ENCODE measurements at regions not wholly inside any gene's neighbourhood (a gene's known extent, or its start where the extent isn't known, plus 50 kb on each side); places are given as distances from the start of the nearest gene placed in this dataset.

GRCh38 chr13:40480915-40481516, 185.4 kb downstream of the FOXO1 start:
- ChIA-PET CTCF (no interaction called here), POLR2A (no interaction called here)
- no peak for TF ChIP-seq NFRKB (IDR thresholded peaks at IDR 0.05)
- TF ChIP-seq ARNT (IDR thresholded peaks at IDR 0.05): no peak
- no peak for TF ChIP-seq SUZ12 (IDR thresholded peaks at IDR 0.05)
- TF ChIP-seq ZNF384 (IDR thresholded peaks at IDR 0.05): no peak
- no peak for TF ChIP-seq LEF1 (IDR thresholded peaks at IDR 0.05; ENCODE audit: borderline replicate concordance)
- no peak for TF ChIP-seq TARDBP (IDR thresholded peaks at IDR 0.05)
- TF ChIP-seq CTBP1 (IDR thresholded peaks at IDR 0.05; ENCODE audit: borderline replicate concordance): no peak
- TF ChIP-seq PKNOX1 (IDR thresholded peaks at IDR 0.05): no peak
- no peak for TF ChIP-seq FOXA1 (IDR thresholded peaks at IDR 0.05)
- no peak for TF ChIP-seq HDGF (IDR thresholded peaks at IDR 0.05; ENCODE audit: borderline replicate concordance)
- TF ChIP-seq FOXK2 (IDR thresholded peaks at IDR 0.05): no peak
- no peak for TF ChIP-seq FOXM1 (IDR thresholded peaks at IDR 0.05; ENCODE audit: borderline replicate concordance)
- TF ChIP-seq BHLHE40 (IDR thresholded peaks at IDR 0.05; ENCODE audit: borderline replicate concordance): no peak
- TF ChIP-seq SP1 (IDR thresholded peaks at IDR 0.05): no peak
- TF ChIP-seq ELF4 (IDR thresholded peaks at IDR 0.05): no peak
- TF ChIP-seq L3MBTL2 (conservative IDR thresholded peaks at IDR 0.05): no peak
- DNase-seq (ENCODE audit: extremely low spot score): no peak

- TF ChIP-seq PKNOX1 (IDR thresholded peaks at IDR 0.05) (no peak), SUZ12 (IDR thresholded peaks at IDR 0.05) (no peak), NFRKB (IDR thresholded peaks at IDR 0.05) (no peak), BHLHE40 (IDR thresholded peaks at IDR 0.05; ENCODE audit: borderline replicate concordance) (no peak), L3MBTL2 (conservative IDR thresholded peaks at IDR 0.05) (no peak)
- CTCF ChIA-PET: no interaction called here
- DNase-seq (ENCODE audit: extremely low spot score): no peak
- POLR2A ChIA-PET: no interaction called here
Measured at GRCh38 chr13:40483601-40484000, 182.8 kb downstream of the FOXO1 start.

- TF ChIP-seq CTBP1 (IDR thresholded peaks at IDR 0.05; ENCODE audit: borderline replicate concordance) (no peak), PKNOX1 (IDR thresholded peaks at IDR 0.05) (no peak), ZNF384 (IDR thresholded peaks at IDR 0.05) (no peak), HDGF (IDR thresholded peaks at IDR 0.05; ENCODE audit: borderline replicate concordance) (no peak), SP1 (IDR thresholded peaks at IDR 0.05) (no peak), BHLHE40 (IDR thresholded peaks at IDR 0.05; ENCODE audit: borderline replicate concordance) (no peak), FOXM1 (IDR thresholded peaks at IDR 0.05; ENCODE audit: borderline replicate concordance) (no peak), ELF4 (IDR thresholded peaks at IDR 0.05) (no peak), FOXK2 (IDR thresholded peaks at IDR 0.05) (no peak), SUZ12 (IDR thresholded peaks at IDR 0.05) (no peak), LEF1 (IDR thresholded peaks at IDR 0.05; ENCODE audit: borderline replicate concordance) (no peak), FOXA1 (IDR thresholded peaks at IDR 0.05) (no peak), NFRKB (IDR thresholded peaks at IDR 0.05) (no peak), TARDBP (IDR thresholded peaks at IDR 0.05) (no peak), L3MBTL2 (conservative IDR thresholded peaks at IDR 0.05) (no peak), ARNT (IDR thresholded peaks at IDR 0.05) (no peak)
- POLR2A ChIA-PET: no interaction called here
- DNase-seq (ENCODE audit: extremely low spot score): no peak
- CTCF ChIA-PET: no interaction called here
Measured at GRCh38 chr13:40484101-40484800, 182.2 kb downstream of the FOXO1 start.

- no peak for DNase-seq (ENCODE audit: extremely low spot score)
- POLR2A ChIA-PET: no interaction called here
- no peak for TF ChIP-seq ELF4 (IDR thresholded peaks at IDR 0.05)
- TF ChIP-seq L3MBTL2 (conservative IDR thresholded peaks at IDR 0.05): no peak
- no peak for TF ChIP-seq ARNT (IDR thresholded peaks at IDR 0.05)
- TF ChIP-seq TARDBP (IDR thresholded peaks at IDR 0.05): no peak
- no peak for TF ChIP-seq NFRKB (IDR thresholded peaks at IDR 0.05)
- TF ChIP-seq FOXA1 (IDR thresholded peaks at IDR 0.05): no peak
- TF ChIP-seq ZNF384 (IDR thresholded peaks at IDR 0.05): no peak
- TF ChIP-seq SP1 (IDR thresholded peaks at IDR 0.05): no peak
- no peak for TF ChIP-seq CTBP1 (IDR thresholded peaks at IDR 0.05; ENCODE audit: borderline replicate concordance)
- TF ChIP-seq SUZ12 (IDR thresholded peaks at IDR 0.05): no peak
- no peak for TF ChIP-seq LEF1 (IDR thresholded peaks at IDR 0.05; ENCODE audit: borderline replicate concordance)
- TF ChIP-seq FOXM1 (IDR thresholded peaks at IDR 0.05; ENCODE audit: borderline replicate concordance): no peak
- CTCF ChIA-PET: no interaction called here
Measured at GRCh38 chr13:40484974-40485373, 181.5 kb downstream of the FOXO1 start.

GRCh38 chr13:40485611-40486517, 180.6 kb downstream of the FOXO1 start:
- CTCF ChIA-PET: no interaction called here
- POLR2A ChIA-PET: no interaction called here
- no peak for DNase-seq (ENCODE audit: extremely low spot score)
- no peak for TF ChIP-seq PKNOX1 (IDR thresholded peaks at IDR 0.05)
- TF ChIP-seq FOXK2 (IDR thresholded peaks at IDR 0.05): no peak
- TF ChIP-seq FOXM1 (IDR thresholded peaks at IDR 0.05; ENCODE audit: borderline replicate concordance): no peak
- TF ChIP-seq ZNF384 (IDR thresholded peaks at IDR 0.05): no peak
